GM19328 (cell line): ENCODE measurements at regions not wholly inside any gene's neighbourhood (a gene's known extent, or its start where the extent isn't known, plus 50 kb on each side); places are given as distances from the start of the nearest gene placed in this dataset.

Experiments used
- ATAC-seq: cut with Tn5 transposase; IDR thresholded peaks from one replicate; pipeline ENCODE4 v1.9.1; 2021; ENCODE audit warnings: mild to moderate bottlenecking, moderate library complexity; ENCODE audit not compliant: unreplicated experiment

DNA sequence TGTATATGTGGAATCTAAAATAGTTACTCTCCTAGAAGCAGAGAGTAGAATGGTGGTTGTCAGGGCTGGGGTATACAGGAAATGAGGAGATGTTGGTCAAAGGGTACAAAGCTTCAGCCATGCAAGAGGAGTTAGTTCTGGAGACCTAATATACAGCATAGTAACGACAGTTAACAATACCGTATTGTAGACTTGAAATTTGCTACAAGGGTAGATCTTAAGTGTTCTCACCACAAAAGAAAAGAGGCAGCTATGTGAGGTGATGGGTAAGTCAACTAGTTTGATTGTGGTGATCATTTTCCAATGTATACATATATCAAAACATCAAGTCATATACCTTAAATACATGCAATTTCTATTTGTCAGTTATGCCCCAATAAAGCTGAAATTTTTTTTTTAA is 98.2 kb upstream of the CYP1B1 start:
- no peak for ATAC-seq

DNA sequence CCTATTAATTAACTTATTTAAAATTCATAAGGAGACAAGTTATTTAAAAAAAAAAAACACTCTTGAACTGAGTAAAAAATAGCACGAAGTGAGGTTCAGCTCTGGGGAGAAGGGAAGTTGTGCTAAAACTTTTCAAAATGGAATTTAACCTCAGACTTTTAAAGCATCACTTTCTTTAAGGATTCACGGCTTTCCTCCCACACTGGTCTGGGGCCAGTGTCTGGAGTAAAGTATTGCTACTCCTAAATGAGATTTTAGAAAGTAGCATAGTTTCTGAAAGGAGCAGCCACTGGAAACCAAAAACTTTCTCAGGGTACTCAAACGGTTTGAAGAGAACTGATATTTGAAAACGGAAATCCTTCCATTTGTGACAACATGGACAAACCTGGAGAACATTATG is 97.7 kb upstream of the CYP1B1 start:
- no peak for ATAC-seq

DNA sequence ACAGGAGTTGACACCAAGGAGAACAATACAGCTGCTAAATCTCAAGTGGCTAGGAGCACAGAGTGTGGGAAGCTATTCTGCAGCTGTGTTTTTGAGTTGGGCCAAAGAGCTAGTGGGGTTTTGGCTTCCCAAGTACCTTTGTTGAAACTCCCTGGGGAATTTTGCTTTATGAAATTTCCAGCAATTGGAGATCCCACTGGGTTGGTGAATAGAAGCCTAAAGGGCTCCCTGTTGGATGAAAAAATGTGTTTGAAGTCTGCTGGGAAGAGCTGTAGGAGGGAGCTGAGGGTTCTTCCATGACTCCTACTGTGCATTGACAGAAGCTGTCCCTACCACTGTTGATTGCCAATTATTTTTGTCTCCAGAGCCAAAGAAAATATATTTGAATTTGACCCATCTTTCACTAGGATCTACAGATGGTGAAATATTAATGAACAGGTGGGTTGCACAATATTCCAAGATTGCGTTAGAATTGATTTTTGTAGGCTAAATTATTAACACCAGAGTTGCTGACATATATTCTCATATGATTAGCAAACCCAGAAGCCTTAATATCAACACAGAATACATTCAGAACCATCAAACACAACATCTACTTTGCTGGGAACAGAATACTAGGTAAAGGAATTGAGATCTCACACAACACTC is 95.4 kb upstream of the CYP1B1 start:
- no peak for ATAC-seq

DNA sequence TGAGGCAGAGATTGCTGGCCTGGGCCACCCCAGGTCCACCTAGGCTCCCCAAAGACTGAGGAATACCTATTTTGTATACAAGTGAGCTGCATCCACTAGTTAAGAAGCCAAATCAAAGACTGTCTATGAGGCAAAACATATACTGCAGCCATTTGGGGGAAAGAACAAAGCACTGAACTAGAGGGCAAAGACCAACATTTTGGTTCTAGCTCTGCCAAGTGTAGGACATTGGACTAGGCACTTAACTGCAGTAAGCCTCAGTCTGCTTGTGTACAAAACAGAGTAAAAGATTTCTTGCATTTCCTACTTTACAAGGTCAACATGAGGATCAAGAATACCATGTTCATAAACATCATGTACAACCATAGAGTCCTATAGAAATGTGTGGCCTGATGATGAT is 94.8 kb upstream of the CYP1B1 start:
- no peak for ATAC-seq

DNA sequence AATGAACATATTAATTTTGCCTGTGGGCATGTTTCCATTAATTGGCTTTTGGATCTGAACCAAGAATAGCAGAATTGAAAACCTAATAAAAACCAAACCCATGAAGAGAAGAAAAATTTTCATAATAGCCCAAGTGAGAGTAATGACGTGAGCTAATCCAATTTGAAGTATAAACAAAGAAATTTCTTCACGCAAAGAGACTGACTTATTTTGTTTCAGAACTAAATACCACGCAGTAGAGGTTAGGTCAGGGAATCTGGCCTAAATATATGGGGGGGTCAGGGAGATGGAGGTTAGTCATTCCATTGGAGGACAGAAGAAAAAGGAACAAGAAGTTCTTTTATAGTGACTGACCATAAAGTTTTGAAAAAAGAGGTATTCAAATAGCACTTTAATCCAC is 94.1 kb upstream of the CYP1B1 start:
- no peak for ATAC-seq

DNA sequence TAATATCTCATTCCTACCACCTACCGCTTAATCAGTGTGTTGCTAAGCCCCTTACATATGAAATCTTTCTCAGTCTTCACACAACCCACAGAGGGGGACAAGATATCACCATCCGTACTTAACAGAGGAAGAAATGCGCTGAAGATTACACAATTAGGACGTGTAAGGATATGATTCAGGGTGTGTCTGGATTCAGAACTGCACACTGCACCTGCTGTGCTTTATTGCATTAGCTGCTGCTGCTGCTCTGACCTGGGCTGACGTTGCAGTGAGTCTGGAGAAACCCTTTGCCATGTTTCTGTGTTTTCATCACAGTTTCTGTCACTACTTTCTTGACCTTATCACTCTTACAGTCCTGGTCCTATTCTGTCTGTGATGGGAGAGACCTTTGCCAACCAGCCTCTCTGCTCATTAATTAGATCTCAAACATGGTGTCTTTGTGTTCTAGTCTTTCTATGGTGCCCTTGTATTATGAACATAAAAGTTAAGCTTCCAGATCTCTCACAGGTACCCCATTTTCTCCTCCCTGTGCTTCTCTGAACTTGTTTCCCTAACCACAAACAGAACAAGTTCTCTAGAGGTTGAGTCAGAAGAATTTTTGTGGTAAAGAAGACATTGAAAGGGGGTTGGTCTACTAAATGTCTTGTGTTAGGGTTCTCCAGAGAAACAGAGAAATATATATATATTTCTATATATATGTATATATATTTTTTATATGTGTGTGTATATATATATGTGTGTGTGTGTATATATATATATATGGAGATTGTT is 92.9 kb upstream of the CYP1B1 start:
- ATAC-seq: no peak

DNA sequence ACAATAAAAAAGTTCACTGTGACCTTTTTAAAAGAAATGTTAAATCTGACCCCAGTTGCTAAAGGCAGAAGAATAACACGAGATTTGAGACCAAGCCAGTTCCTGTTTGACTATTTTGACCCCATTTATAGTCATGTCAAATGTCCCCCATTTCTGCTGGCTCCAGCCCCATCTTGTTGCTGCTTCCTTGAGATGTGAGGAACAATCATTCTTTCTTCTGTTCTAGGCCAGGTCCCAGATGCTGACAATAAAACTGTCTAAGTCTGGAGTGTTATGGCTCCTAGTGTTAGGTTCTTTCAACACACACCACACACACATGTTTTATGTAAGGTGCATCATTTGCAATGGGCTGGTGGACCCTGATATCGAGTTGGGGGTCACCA is 92.0 kb upstream of the CYP1B1 start:
- no peak for ATAC-seq

DNA sequence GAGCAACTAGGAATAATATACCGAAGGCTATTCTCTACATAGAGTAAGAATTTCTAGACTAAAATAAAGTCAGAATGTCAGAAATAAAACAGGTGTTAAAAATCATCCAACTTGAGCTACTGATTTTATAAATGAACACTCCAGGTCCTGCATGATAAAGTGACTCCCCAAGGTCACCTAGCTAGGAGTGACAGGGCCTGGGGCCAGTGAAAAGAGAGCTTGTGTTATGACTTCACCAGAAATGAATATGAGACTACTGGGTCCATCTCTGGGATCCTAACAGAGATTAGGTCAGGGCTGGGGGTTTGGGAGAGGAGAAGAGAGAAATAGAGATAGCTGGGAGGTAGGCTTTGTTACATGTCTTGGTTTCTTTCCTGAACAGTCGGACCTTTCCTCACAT is 89.7 kb upstream of the CYP1B1 start:
- ATAC-seq: no peak

DNA sequence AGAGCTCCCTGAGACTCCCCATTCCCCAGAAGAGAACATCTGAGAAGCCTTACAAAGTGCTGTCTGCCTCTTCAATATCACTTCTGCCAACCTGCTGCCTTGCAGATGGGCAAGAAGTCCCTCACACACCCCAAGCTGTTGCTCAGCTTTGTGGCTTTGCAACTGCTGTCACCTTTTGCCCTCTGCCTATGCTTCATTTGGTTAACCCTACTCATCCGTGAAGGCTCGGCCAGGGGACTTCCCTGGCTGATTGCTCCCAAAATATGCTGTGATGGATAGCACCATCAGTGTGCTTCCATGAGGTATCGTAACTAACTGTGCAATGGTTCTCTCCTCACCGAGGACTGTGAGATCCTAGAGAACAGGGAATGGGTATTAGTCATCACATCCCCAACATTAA is 88.9 kb upstream of the CYP1B1 start:
- ATAC-seq: peak; percentile 60

DNA sequence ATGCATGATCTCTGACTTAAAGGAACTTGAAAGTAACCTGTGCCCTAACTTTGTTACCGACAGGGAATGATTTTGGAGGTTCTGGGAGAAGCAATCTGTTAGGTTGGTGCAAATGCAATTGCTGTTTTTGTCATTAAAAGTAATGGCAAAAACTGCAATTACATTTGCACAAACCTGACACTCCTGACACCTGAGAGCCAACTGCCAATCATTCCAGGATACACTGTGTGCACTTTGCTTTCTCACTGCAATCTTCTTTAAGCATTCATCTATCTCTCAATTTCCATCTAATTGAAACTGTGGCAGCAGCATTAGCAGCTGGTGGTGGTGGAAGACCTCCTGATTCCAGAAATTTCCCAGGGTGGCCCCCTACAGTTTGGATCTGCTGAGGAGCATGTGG is 87.6 kb upstream of the CYP1B1 start:
- ATAC-seq: no peak

DNA sequence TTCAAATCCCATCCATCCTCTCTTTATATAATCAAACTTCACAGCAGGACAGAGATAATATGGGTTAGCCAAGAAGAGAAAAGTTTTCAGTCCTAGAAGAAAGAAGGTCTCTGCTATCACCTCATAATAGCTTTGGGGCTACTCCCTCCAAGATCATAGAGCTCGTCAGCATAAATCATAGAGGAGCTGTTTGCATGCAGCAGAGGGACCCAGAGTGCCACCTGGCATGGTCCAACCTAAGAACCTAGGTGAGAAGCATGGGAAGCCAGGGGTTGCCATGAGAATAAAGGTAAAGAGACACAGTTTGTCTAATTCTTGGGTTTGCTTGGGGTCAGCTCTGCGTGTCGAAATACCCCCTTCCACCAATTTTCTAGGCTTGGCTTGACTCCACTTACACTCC is 87.1 kb upstream of the CYP1B1 start:
- ATAC-seq: no peak

DNA sequence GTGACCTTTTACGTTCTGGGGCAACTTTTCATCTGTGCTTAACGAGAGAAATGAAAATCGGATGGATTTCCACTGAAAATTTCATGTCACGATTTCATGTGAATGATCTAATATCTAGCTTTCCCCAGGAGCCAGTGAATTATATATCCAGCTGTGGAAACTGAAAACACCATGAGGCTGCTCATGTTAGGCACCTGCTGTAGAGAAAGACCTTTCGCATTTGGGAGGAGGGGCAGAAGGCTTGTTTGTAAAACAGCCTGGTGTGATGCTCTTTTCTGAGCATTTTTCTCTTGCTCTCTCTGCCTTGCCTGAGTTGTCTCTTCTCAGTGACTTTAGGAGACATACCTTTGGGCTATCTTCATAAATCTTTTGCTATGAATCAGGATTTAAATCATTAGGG is 84.6 kb upstream of the CYP1B1 start:
- ATAC-seq: no peak

DNA sequence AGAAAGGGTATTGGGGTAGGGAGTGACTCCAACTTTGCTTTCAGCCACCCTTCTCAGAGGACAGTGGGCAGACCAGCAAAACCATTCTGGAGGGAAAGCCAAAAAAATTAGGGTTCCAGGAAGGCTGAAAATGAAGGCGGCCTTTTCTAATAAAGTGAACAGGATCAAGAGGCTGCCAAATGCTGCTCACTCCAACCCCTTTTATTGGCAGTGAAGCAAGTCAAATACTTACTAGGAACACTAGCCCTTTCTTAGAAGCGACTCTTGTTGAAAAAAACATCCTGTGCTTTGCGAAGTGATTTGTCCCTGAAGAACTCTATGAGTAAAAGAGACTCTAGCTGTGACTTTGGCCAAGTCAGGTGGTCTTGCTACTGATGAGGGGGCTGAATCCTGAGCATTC is 83.6 kb upstream of the CYP1B1 start:
- no peak for ATAC-seq

DNA sequence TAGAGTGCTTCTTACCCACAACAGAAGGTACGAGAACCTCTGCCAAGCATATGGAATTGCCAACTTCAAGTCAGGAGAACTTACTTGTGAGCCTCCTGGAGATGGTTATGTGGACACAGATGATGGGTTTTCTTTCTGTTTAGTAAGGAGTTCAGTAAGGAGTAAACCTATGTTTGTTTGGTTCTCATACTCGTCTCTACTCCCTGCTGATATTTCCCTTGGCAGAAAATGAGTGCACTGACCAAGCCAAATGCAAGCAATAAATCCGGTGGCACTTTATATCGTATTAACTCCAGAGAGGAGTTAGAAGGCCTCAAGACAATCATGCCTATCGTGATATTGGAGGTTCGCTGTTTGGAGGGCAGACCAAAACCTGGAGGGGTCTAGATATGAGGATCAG is 83.2 kb upstream of the CYP1B1 start:
- ATAC-seq: no peak

DNA sequence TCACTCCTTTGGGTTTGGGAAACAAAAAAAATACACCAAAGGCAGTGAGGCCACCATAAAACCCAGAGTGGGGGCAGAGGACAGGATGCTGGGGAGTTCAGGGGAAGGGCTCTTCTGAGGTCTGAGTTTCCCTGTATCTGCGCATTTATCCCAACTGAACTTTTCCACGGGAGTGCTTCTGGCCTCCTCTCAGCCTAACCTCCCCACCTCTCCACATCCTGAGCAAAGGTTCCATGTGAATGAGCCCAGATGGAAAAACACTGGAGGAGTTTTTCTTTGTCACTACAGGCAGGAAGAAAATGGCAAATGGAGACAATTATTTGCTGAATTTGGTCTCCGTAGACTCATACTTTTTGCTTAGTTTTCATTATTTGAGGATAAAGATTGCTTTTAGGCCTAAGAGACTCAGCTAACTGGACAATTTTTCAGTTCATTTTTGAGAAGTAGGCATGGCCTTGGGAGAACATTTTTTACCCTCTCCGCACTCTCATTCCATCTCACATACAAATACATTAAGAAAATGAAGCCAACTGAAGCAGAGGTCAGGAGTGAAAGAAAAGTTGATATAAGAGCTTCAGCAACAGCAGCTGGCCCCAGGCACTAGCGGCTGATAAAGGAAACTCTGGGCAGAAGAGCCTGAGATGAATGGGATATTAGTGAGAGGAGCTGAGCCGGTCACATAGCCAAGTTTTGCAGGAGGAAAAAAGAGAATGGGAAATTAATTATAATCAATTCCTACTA is 82.6 kb upstream of the CYP1B1 start:
- ATAC-seq: no peak

DNA sequence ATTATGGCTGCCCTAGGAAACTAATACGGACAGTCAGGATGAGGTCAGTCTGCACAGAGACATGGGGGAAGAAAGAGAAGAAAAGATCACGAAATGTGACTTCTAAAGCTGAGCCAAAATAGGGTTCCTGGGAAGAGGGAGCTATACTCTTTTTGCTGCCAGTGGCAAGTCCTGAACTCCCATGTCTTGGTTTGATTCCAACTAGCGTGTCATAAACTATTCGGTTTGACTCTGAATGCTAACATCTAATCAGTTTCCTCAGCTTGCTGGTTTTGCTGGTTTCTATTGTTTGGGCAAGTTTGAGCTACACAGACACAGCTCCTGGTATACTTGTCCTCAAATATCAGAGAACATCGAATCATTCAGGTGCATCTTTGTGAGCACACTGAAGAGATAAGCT is 80.5 kb upstream of the CYP1B1 start:
- ATAC-seq: no peak

DNA sequence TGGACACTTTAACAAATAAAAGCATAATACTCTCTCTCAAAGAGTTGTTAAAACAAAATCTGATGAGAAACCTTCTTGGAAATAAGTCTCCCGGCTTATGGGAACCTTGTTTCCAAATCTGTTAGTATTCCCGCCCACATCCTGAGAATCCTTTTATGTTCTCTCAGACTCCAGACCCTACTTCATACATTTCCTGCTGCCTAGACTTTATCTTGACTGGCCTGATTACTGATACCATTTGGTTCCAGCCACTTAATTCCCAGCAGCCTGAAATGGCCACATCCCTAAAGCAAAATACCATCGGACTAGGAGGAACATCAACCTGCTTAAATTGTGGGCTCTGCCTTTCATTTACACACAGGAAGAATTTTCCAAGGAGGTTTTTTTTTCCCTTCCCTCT is 79.1 kb upstream of the CYP1B1 start:
- ATAC-seq: no peak

DNA sequence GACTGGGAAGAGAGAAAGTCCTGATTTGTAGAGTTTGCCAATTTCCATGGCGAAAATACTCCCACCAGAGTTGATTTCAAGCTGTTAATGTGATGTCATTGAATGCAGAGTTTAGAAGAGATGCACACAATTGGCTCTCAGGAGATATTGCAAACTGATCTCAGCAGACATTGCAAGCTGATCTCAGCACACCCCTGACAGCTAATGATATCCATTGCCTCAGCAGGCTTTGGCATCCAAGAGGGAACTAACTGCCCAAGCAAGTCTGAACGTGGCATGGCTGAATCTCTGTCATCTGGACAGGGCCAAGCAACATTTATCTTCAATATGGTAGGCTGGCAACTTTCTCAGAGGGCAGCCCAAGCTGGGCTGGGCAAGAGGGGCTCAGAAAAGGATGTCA is 78.4 kb upstream of the CYP1B1 start:
- ATAC-seq: no peak

DNA sequence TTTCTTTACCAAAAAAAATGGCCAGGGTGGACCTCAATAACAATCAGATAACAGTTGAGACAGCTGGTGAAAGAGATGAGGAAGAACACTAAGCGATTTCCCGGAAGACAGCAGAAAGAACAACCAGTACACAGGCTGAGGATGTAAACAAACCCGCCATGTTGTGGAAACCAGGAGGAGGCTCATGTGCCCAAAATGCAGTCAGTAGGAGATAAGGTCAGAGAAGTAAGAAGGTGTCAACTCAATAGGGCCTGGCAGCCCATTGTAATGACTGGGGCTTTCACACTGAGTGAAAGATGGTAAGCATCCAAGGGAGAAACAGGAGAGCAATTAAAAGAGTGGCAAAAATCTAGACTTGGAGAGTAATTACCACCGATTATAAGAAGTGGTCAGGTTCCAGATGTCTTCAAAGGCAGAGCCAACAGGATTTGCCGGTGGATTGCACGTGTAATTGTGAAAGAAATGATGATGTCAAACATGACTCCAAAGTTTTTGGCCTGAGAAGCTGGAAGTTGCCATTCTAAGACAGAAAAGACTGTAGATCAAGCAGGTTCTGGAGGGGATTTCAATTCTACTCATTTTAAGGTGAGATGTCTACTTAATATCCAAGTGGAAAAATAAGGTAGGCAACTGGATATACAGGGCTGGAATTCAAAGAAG is 77.7 kb upstream of the CYP1B1 start:
- ATAC-seq: no peak

DNA sequence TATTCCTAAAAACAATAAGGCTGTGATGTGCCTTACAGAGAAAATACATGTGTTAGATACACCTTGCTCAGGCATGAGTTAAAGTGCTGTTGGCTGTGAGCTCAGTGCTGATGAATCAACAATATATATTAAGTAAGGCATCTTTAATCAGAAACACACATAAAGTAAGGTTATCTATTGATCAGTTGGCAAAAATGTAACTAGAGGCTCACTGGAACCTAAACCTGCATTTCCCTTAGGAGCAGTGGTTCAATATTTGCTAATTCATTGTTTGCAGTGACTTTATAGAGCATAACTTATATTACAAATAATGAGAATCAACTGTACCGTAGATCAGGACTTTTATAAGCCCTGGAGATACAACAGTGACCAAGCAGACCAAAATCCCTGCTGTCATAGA is 77.0 kb upstream of the CYP1B1 start:
- ATAC-seq: no peak

DNA sequence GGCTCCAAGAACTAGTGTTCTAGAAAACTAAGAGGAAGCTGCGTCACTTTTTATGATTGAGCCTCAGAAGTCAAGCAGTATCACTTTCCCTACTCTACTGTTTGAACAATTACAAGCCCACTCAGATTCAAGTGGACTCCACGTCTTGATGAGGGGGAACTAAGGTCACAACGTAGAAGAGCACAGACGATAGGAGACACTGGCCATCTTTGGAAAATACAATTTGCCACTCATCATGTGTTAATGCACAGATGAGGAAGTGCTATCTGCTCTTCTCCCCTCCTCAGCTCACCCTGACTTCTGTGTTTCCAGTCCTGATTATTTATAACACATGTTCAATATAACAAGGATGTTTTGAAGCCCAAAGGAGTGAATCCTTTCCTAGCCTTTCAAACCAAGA is 76.1 kb upstream of the CYP1B1 start:
- ATAC-seq: no peak

DNA sequence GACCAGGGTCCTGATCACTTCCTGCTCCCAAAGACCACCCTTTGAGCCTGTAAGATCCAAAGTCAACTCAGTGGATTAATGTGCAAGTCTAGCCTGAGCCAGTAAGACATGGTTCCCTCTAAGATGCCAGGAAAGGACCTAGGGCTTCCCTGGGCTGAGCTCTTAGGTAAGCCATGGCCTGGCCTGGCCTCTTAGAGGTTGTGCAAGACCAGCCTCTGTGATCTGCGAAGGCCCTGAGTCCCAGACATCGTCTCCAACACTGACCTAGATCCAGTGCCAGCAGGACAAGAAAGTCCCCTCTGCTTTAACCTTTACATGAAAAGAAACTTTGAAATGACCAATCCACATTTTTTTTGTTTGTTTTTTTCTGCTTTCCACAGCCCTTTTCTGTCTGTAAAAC is 73.6 kb upstream of the CYP1B1 start:
- no peak for ATAC-seq
